ENCODE measurements at regions not wholly inside any gene's neighbourhood (a gene's known extent, or its start where the extent isn't known, plus 50 kb on each side); places are given as distances from the start of the nearest gene placed in this dataset.
A peak's percentile ranks its signal among the peaks of the same experiment; 100 is the strongest.

DNA sequence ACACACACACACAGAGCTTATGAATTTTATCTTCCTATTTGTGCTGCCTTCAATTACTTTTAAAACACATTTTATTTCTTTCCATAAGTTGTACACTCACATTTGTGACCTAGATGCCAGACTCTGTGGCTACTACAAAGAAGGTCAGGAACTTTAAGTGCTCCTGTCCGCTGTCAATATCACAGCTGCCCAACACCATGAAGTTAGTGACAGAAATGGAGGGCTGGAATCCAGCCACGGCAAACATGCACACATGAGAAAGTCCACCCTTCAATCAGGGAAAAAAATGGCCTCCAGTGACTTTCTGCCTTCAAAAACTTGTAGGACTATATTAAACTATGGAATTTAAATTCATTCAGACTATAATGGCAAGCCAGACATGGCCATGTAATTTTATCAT, 334.4 kb upstream of the FSTL5 start:
- DNase-seq (peak in 1 of 2 donors; percentile 18), ATAC-seq (peak in 7 of 8 donors; percentile 69 to 95 (median 81))
- no peaks in the 10 kb centered on the region for H3K27me3 ChIP-seq
- 17 to 27% methylated on average over 2 of the region's 2 CpGs for WGBS, 2 donors
- TF ChIP-seq, protein P1, sequence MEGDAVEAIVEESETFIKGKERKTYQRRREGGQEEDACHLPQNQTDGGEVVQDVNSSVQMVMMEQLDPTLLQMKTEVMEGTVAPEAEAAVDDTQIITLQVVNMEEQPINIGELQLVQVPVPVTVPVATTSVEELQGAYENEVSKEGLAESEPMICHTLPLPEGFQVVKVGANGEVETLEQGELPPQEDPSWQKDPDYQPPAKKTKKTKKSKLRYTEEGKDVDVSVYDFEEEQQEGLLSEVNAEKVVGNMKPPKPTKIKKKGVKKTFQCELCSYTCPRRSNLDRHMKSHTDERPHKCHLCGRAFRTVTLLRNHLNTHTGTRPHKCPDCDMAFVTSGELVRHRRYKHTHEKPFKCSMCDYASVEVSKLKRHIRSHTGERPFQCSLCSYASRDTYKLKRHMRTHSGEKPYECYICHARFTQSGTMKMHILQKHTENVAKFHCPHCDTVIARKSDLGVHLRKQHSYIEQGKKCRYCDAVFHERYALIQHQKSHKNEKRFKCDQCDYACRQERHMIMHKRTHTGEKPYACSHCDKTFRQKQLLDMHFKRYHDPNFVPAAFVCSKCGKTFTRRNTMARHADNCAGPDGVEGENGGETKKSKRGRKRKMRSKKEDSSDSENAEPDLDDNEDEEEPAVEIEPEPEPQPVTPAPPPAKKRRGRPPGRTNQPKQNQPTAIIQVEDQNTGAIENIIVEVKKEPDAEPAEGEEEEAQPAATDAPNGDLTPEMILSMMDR (IDR thresholded peaks at IDR 0.05): no peak
- H3K9me3 ChIP-seq: no peaks in the 10 kb centered on the region
- no peaks in the 10 kb centered on the region for H3K36me3 ChIP-seq
- H3K27ac ChIP-seq: peak overlapping the region in 1 of 10 donors; percentile 12
- peaks cover 0 to 5% (median 0%) of the 10 kb centered on the region in 9 donors for H3K4me1 ChIP-seq
- peak overlapping the region in 3 of 10 donors; percentile 20 to 32 (median 29) for H3K4me3 ChIP-seq
- intact Hi-C loops (cut with DNase I): loop anchor here in 9 of 10 donors (2.0 to 10.0 kb wide), 9 partner anchors 539 to 1054 kb away; partner anchors contain the start of gene NPY1R (in 5 of the 9)

DNA sequence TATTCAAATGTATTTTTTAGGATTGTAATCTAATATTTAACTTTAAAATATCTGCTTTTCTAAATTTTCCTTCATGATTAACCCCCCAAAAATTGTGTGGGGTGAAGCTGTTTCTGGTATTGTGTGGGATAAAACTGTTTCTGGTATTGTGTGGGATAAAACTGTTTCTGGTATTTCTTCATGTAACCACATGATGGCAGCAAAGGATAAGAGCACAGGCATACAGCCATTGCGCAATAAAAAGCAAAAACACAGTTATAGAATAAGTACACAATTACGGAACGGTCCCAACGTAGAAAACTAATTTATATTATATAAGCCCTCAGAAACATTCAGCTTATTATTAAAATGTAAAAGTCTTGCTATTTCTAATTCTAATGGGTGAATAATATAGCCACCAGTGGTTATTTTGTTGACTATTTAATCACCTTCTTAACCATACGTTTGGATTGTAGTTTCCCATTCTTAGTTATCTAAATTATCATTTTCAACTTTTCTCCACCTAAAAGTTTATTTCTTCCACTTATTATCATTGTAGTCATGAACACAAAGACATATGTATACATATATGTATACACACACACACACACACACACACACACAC, 333.9 kb upstream of the FSTL5 start:
- H3K27ac ChIP-seq: peak overlapping the region in 1 of 10 donors; percentile 12
- 2 to 3% methylated on average over 5 of the region's 5 CpGs for WGBS, 2 donors
- H3K4me1 ChIP-seq: peaks cover 0 to 5% (median 0%) of the 10 kb centered on the region in 9 donors
- TF ChIP-seq, protein P1 (IDR thresholded peaks at IDR 0.05): peak; percentile 68 to 92 (median 81)
- DNase-seq (no peak), ATAC-seq (peak; percentile 52 to 88 (median 76))
- intact Hi-C loops (cut with DNase I): loop anchor here in 9 of 10 donors (2.0 to 10.0 kb wide), 9 partner anchors 540 to 1055 kb away; partner anchors contain the start of gene NPY1R (in 7 of the 9)
- H3K4me3 ChIP-seq: peak overlapping the region in 5 of 10 donors; percentile 12 to 32 (median 26)
- no peaks in the 10 kb centered on the region for H3K9me3 ChIP-seq
- no peaks in the 10 kb centered on the region for H3K36me3 ChIP-seq
- H3K27me3 ChIP-seq: no peaks in the 10 kb centered on the region

DNA sequence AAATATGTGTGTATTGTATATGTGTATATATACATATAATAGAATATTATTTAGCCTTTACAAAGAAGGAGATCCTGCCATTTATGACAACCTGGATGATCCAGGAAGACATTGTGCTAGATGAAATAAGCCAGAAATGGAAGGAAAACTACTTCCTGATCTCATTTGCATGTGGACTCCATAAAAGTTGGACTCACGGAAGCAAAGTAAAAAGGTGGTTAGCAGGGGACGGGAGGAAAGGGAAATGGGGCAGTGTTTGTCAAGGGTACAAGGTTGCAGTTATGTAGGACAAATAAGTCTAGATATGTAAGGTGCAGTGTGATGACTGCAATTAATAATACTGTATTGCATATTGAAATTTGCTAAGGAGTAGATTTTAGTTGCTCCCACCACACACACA, 331.1 kb upstream of the FSTL5 start:
- intact Hi-C loops (cut with DNase I): loop anchor here in 9 of 10 donors (5.0 to 10.0 kb wide), 8 partner anchors 542 to 1057 kb away; partner anchors contain the start of gene NPY1R (in 4 of the 9)
- no peak for ATAC-seq
- peaks cover 0 to 5% (median 0%) of the 10 kb centered on the region in 9 donors for H3K4me1 ChIP-seq

DNA sequence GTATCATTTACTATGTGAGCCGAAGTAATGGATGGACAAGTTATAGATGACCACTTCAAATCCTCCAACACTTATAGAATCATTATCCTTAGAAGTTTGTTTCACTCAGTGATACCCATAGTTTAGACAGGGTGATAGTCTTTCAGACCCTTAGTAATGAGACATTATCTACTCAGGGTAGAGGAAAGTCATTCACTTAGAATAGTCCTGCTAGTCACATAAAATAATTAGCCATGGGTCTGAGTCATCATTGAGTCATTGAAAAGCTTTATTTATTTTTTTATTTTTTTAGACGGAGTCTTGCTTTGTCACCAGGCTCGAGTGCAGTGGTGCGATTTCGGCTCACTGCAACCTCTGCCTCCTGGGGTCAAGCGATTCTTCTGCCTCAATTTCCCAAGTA, 321.7 kb upstream of the FSTL5 start:
- no peak for DNase-seq
- no peak for ATAC-seq
- H3K27me3 ChIP-seq: no peaks in the 10 kb centered on the region
- intact Hi-C loops (cut with DNase I): no loop called here
- H3K9me3 ChIP-seq: no peaks in the 10 kb centered on the region
- 89% methylated on average over 6 of the region's 6 CpGs for WGBS, 2 donors
- no peak overlapping the region for H3K4me3 ChIP-seq
- no peak overlapping the region for H3K27ac ChIP-seq
- TF ChIP-seq, protein P1 (IDR thresholded peaks at IDR 0.05): no peak
- no peaks in the 10 kb centered on the region for H3K4me1 ChIP-seq
- H3K36me3 ChIP-seq: no peaks in the 10 kb centered on the region

More for the DNA sequence above, 331.1 kb upstream of the FSTL5 start:
- no peak for DNase-seq
- no peak overlapping the region for H3K4me3 ChIP-seq
- 65 to 73% methylated on average over 2 of the region's 2 CpGs for WGBS, 2 donors
- no peak overlapping the region for H3K27ac ChIP-seq
- no peaks in the 10 kb centered on the region for H3K36me3 ChIP-seq
- TF ChIP-seq, protein P1 (IDR thresholded peaks at IDR 0.05): no peak
- no peaks in the 10 kb centered on the region for H3K9me3 ChIP-seq
- H3K27me3 ChIP-seq: no peaks in the 10 kb centered on the region

Measured in heart right ventricle (tissue), 16 donors.